ENCODE measurements at regions not wholly inside any gene's neighbourhood (a gene's known extent, or its start where the extent isn't known, plus 50 kb on each side); places are given as distances from the start of the nearest gene placed in this dataset.

- TF ChIP-seq POLR2A (IDR thresholded peaks at IDR 0.05; ENCODE audit: control extremely low read depth in 1 of 2, low read depth in 2 of 2, low read length in 2 of 2) = no peak
- TF ChIP-seq E2F6 (IDR thresholded peaks at IDR 0.05) = no peak
- no peak for TF ChIP-seq CTCF (IDR thresholded peaks at IDR 0.05; ENCODE audit: control extremely low read depth in 1 of 3, insufficient read depth in 1 of 3, low read depth in 1 of 3, low read length in 3 of 3)
- no peak for TF ChIP-seq TAF7 (optimal IDR thresholded peaks at IDR 0.05; ENCODE audit: borderline replicate concordance, low read depth, low read length)
- no peak for TF ChIP-seq POLR2AphosphoS5 (IDR thresholded peaks at IDR 0.05; ENCODE audit: low read depth, low read length)
- TF ChIP-seq RFX5 (IDR thresholded peaks at IDR 0.05; ENCODE audit: borderline replicate concordance, low read depth, low read length) = no peak
- TF ChIP-seq SIRT6 (IDR thresholded peaks at IDR 0.05; ENCODE audit: low read length) = no peak
- no peak for TF ChIP-seq CHD1 (IDR thresholded peaks at IDR 0.05; ENCODE audit: low read depth, low read length)
- TF ChIP-seq TAF1 (IDR thresholded peaks at IDR 0.05; ENCODE audit: low read depth, low read length) = no peak
- no peak for TF ChIP-seq KDM1A (IDR thresholded peaks at IDR 0.05; ENCODE audit: borderline replicate concordance, low read length)
- no peak for TF ChIP-seq EZH2 (IDR thresholded peaks at IDR 0.05; ENCODE audit: low read depth, low read length, severe bottlenecking)
- TF ChIP-seq ATF3 (IDR thresholded peaks at IDR 0.05; ENCODE audit: insufficient read depth, low read depth, low read length) = no peak
- TF ChIP-seq SAP30 (IDR thresholded peaks at IDR 0.05; ENCODE audit: insufficient read depth, insufficient replicate concordance, low read length) = no peak
Observed at GRCh38 chr1:172732427-172732826, 73.5 kb downstream of the FASLG start.

All from H1 (cell line).